ENCODE measurements at regions not wholly inside any gene's neighbourhood (a gene's known extent, or its start where the extent isn't known, plus 50 kb on each side); places are given as distances from the start of the nearest gene placed in this dataset.

- no peak for TF ChIP-seq CTCF (IDR thresholded peaks at IDR 0.05)
- no peak for TF ChIP-seq POLR2A (IDR thresholded peaks at IDR 0.05)
Observed at GRCh38 chr10:130744631-130745030, 566.9 kb downstream of the TCERG1L start.
